ENCODE measurements at regions not wholly inside any gene's neighbourhood (a gene's known extent, or its start where the extent isn't known, plus 50 kb on each side); places are given as distances from the start of the nearest gene placed in this dataset.

DNA sequence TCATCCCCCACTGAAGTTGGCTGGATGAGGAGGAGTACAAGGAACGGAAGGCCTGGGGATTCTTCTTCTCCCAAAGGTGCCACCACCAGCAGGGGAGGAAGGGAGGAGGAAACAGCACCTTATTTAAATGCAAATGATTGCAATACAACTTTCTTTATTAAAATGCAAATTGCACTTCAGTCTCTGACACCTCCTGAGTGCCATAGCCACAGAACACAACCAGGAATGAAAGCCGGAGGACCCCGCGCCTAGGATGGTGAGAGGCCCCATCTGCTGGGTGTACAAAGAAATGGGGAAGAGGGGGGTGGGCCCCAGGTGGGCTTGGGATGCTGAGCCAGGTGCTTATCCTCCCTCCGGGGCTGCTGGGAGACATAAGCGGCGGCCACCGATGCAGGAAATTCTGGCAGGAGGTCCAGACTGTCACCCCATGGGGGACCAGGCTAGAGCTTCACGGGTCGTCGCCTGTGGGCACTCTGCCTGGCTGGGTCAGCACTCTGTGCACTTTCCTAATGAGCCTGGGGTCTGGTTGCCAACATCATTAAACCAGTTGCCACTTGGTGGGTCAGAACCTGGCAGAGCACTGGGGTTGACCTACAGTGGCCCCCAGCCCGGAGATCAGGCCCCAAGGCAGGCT is 154.2 kb upstream of the MLN start:
- TF ChIP-seq TAF1 (IDR thresholded peaks at IDR 0.05; ENCODE audit: low read depth, low read length) (no peak), POLR2AphosphoS5 (IDR thresholded peaks at IDR 0.05; ENCODE audit: low read depth, low read length) (no peak), POLR2A (IDR thresholded peaks at IDR 0.05; ENCODE audit: low read depth, low read length) (no peak), PAX5 (IDR thresholded peaks at IDR 0.05; ENCODE audit: insufficient read depth, low read length, severe bottlenecking) (no peak)
